ENCODE measurements at regions not wholly inside any gene's neighbourhood (a gene's known extent, or its start where the extent isn't known, plus 50 kb on each side); places are given as distances from the start of the nearest gene placed in this dataset.

DNA sequence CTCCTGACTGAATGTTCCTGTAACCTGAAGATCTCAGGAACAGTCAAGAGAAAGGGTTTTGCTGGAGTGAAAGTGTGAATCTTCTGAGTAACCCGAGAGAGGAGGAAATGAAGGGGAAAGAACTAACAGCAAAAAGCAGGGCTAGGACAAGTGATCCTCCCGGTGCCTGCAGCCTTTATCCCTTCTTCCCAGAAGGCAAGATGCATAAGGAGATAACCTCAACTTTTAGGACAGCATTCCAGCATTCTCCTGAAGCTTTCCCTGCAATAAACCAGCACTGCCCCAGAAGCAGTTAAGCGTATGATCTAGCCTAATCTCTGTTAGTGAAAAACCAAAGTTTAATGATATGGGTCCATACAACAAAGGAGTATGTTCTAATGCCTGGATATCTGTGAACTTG, 298.8 kb downstream of the MEX3B start:
- 90 to 91% methylated on average over 3 of the region's 3 CpGs for WGBS, 2 experiments (ENCODE audit: insufficient coverage in 1 of 2, insufficient read length in 1 of 2)
- DNase-seq: no peak

DNA sequence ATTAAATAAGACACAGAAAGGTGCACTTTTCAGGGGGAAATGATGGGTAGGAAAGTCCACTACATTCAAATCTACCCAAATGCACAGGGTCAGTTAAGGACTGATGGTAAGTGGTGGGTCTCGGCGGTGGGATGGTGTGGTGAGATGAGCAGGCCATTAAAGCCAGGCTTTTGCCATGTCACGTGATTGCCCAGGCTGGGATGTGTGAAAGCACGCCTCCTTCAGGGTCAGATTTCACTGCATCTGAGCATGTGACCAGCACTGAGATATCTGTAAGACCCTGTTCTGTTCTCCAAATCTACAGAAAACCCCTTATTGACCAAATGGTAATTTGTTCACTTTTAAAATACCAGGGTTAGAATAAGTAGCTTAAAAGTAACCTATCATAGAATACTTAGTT, 301.5 kb downstream of the MEX3B start:
- TF ChIP-seq, protein P1, sequence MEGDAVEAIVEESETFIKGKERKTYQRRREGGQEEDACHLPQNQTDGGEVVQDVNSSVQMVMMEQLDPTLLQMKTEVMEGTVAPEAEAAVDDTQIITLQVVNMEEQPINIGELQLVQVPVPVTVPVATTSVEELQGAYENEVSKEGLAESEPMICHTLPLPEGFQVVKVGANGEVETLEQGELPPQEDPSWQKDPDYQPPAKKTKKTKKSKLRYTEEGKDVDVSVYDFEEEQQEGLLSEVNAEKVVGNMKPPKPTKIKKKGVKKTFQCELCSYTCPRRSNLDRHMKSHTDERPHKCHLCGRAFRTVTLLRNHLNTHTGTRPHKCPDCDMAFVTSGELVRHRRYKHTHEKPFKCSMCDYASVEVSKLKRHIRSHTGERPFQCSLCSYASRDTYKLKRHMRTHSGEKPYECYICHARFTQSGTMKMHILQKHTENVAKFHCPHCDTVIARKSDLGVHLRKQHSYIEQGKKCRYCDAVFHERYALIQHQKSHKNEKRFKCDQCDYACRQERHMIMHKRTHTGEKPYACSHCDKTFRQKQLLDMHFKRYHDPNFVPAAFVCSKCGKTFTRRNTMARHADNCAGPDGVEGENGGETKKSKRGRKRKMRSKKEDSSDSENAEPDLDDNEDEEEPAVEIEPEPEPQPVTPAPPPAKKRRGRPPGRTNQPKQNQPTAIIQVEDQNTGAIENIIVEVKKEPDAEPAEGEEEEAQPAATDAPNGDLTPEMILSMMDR (conservative IDR thresholded peaks at IDR 0.05): no peak
- no peak for DNase-seq
- peaks cover 10% of the 10 kb centered on the region for H3K9me3 Mint-ChIP-seq

More for the DNA sequence above, 298.8 kb downstream of the MEX3B start:
- Histone ChIP-seq H3K27me3 (ENCODE audit: control insufficient read depth, insufficient read depth, low read length, poor library complexity, severe bottlenecking) (no peaks in the 10 kb centered on the region), H3K9ac (ENCODE audit: extremely low read depth, low read length, poor library complexity, severe bottlenecking) (no peak overlapping the region), H3K27ac (ENCODE audit: low read depth, low read length) (no peak overlapping the region), H3K9me3 (ENCODE audit: control insufficient read depth, low read length) (no peaks in the 10 kb centered on the region), H3K4me3 (ENCODE audit: low read length) (no peak overlapping the region), H3K4me1 (ENCODE audit: control insufficient read depth, insufficient read depth, low read length) (peaks cover 4% of the 10 kb centered on the region), H3K36me3 (ENCODE audit: control insufficient read depth, insufficient read depth, low read length) (no peaks in the 10 kb centered on the region)
- H3K27ac Mint-ChIP-seq: no peak overlapping the region
- H3K4me3 Mint-ChIP-seq: no peak overlapping the region
- H3K4me1 Mint-ChIP-seq: peaks cover 9% of the 10 kb centered on the region
- no peaks in the 10 kb centered on the region for H3K27me3 Mint-ChIP-seq (ENCODE audit: insufficient read depth)
- TF ChIP-seq, protein P1 (conservative IDR thresholded peaks at IDR 0.05): no peak
- H3K36me3 Mint-ChIP-seq (ENCODE audit: low read depth): peaks cover 3% of the 10 kb centered on the region
- no peaks in the 10 kb centered on the region for H3K9me3 Mint-ChIP-seq

GRCh38 chr15:81740416-81740815, 305.4 kb downstream of the MEX3B start:
- no peaks in the 10 kb centered on the region for H3K27me3 Mint-ChIP-seq (ENCODE audit: insufficient read depth)
- Histone ChIP-seq H3K27ac (ENCODE audit: low read depth, low read length) (no peak overlapping the region), H3K4me3 (ENCODE audit: low read length) (no peak overlapping the region), H3K36me3 (ENCODE audit: control insufficient read depth, insufficient read depth, low read length) (peaks cover 19% of the 10 kb centered on the region), H3K4me1 (ENCODE audit: control insufficient read depth, insufficient read depth, low read length) (no peaks in the 10 kb centered on the region), H3K9ac (ENCODE audit: extremely low read depth, low read length, poor library complexity, severe bottlenecking) (no peak overlapping the region), H3K27me3 (ENCODE audit: control insufficient read depth, insufficient read depth, low read length, poor library complexity, severe bottlenecking) (no peaks in the 10 kb centered on the region), H3K9me3 (ENCODE audit: control insufficient read depth, low read length) (peaks cover 31% of the 10 kb centered on the region)
- no peak overlapping the region for H3K4me3 Mint-ChIP-seq
- H3K36me3 Mint-ChIP-seq (ENCODE audit: low read depth): peaks cover 36% of the 10 kb centered on the region
- H3K9me3 Mint-ChIP-seq: peaks cover 29% of the 10 kb centered on the region
- H3K27ac Mint-ChIP-seq: no peak overlapping the region
- H3K4me1 Mint-ChIP-seq: no peaks in the 10 kb centered on the region
- TF ChIP-seq, protein P1 (conservative IDR thresholded peaks at IDR 0.05): no peak
- DNase-seq: no peak

More for the DNA sequence above, 301.5 kb downstream of the MEX3B start:
- Mint-ChIP-seq H3K36me3 (ENCODE audit: low read depth) (peaks cover 17% of the 10 kb centered on the region), H3K27ac (no peak overlapping the region), H3K4me1 (peaks cover 5% of the 10 kb centered on the region), H3K4me3 (no peak overlapping the region), H3K27me3 (ENCODE audit: insufficient read depth) (no peaks in the 10 kb centered on the region)
- H3K9me3 ChIP-seq (ENCODE audit: control insufficient read depth, low read length): peaks cover 15% of the 10 kb centered on the region
- no peak overlapping the region for H3K27ac ChIP-seq (ENCODE audit: low read depth, low read length)
- no peak overlapping the region for H3K9ac ChIP-seq (ENCODE audit: extremely low read depth, low read length, poor library complexity, severe bottlenecking)
- H3K36me3 ChIP-seq (ENCODE audit: control insufficient read depth, insufficient read depth, low read length): peaks cover 6% of the 10 kb centered on the region
- H3K4me1 ChIP-seq (ENCODE audit: control insufficient read depth, insufficient read depth, low read length): no peaks in the 10 kb centered on the region
- 92 to 100% methylated on average over 2 to 4 of the region's 4 CpGs for WGBS, 2 experiments (ENCODE audit: insufficient coverage in 1 of 2, insufficient read length in 1 of 2)
- H3K27me3 ChIP-seq (ENCODE audit: control insufficient read depth, insufficient read depth, low read length, poor library complexity, severe bottlenecking): no peaks in the 10 kb centered on the region
- H3K4me3 ChIP-seq (ENCODE audit: low read length): no peak overlapping the region

Data from endodermal cell (in vitro differentiated cells).